WTC11 (cell line): ENCODE measurements at regions not wholly inside any gene's neighbourhood (a gene's known extent, or its start where the extent isn't known, plus 50 kb on each side); places are given as distances from the start of the nearest gene placed in this dataset.

Experiments used
- ATAC-seq: fragments of 200-7000 bp; cut with Tn5 transposase; 2 replicates; pipeline ENCODE4 v1.10.0; 2021; ENCODE audit warnings: mild to moderate bottlenecking, moderate library complexity
- CTCF ChIA-PET: fragments of 300-600 bp; sonication (Branson Sonifier 250); formaldehyde crosslinking; loops from one replicate; lab custom pipeline; 2021; ENCODE audit warnings: antibody characterized with exemption; lab: Charles Lee
- POLR2A ChIA-PET: fragments of 350-600 bp; sonication (Branson Sonifier 250); formaldehyde crosslinking; loops from one replicate; lab custom pipeline; 2021; ENCODE audit warnings: antibody characterized with exemption; lab: Charles Lee
- DNase-seq: peaks from one replicate; pipeline ENCODE4 v3.0.0; 2021; ENCODE audit warnings: low spot score
- H3K27ac Mint-ChIP-seq: 2 replicates; pipeline ENCODE4 v1.8.0; 2021; ENCODE audit warnings: mixed read lengths
- H3K27me3 Mint-ChIP-seq: 2 replicates; pipeline ENCODE4 v1.8.0; 2021; ENCODE audit warnings: low read depth, mild to moderate bottlenecking, moderate library complexity, mixed read lengths
- H3K36me3 Mint-ChIP-seq: 2 replicates; pipeline ENCODE4 v1.8.0; 2021; ENCODE audit warnings: mixed read lengths
- H3K4me1 Mint-ChIP-seq: 2 replicates; pipeline ENCODE4 v1.8.0; 2022; ENCODE audit warnings: mixed read lengths
- H3K4me3 Mint-ChIP-seq: 2 replicates; pipeline ENCODE4 v1.8.0; 2021; ENCODE audit warnings: mild to moderate bottlenecking, moderate library complexity, mixed read lengths
- H3K9me3 Mint-ChIP-seq: 2 replicates; pipeline ENCODE4 v1.8.0; 2021; ENCODE audit warnings: mixed read lengths
- CTCF ChIP-seq: fragments of 200-600 bp; IDR thresholded peaks from 2 replicates; pipeline ENCODE4 v1.8.0; 2022; ENCODE audit warnings: antibody characterized with exemption
- ELF4 ChIP-seq: sonication (generic); formaldehyde crosslinking; IDR thresholded peaks from 2 replicates; pipeline ENCODE4 v1.8.1; 2022; ENCODE audit warnings: low read depth, mild to moderate bottlenecking, moderate library complexity, missing genetic modification reagents
- HMGA2 ChIP-seq: fragments of 250-450 bp; sonication (Bioruptor Pico); IDR thresholded peaks from 2 replicates; pipeline ENCODE4 v1.4.0; 2021; ENCODE audit warnings: mild to moderate bottlenecking, moderate library complexity
- JUN ChIP-seq: sonication (generic); formaldehyde crosslinking; IDR thresholded peaks from 2 replicates; pipeline ENCODE4 v1.8.0; 2023; ENCODE audit warnings: mild to moderate bottlenecking, missing genetic modification reagents
- NFYB ChIP-seq: sonication (generic); formaldehyde crosslinking; conservative IDR thresholded peaks from 2 replicates; pipeline ENCODE4 v1.8.0; 2022; ENCODE audit warnings: low read depth, missing genetic modification reagents
- NR2C2 ChIP-seq: sonication (generic); formaldehyde crosslinking; IDR thresholded peaks from 2 replicates; pipeline ENCODE4 v1.8.0; 2022; ENCODE audit warnings: mild to moderate bottlenecking, missing genetic modification reagents
- SMAD3 ChIP-seq: sonication (generic); formaldehyde crosslinking; IDR thresholded peaks from 2 replicates; pipeline ENCODE4 v1.8.0; 2022; ENCODE audit warnings: missing genetic modification reagents, mild to moderate bottlenecking, borderline replicate concordance
- SMAD4 ChIP-seq: sonication (generic); formaldehyde crosslinking; IDR thresholded peaks from 2 replicates; pipeline ENCODE4 v1.8.0; 2022; ENCODE audit warnings: mild to moderate bottlenecking, missing genetic modification reagents
- SP1 ChIP-seq: sonication (generic); formaldehyde crosslinking; conservative IDR thresholded peaks from 2 replicates; pipeline ENCODE4 v1.8.1; 2022; ENCODE audit warnings: missing genetic modification reagents
- TEAD1 ChIP-seq: sonication (generic); formaldehyde crosslinking; IDR thresholded peaks from 2 replicates; pipeline ENCODE4 v1.8.0; 2022; ENCODE audit warnings: mild to moderate bottlenecking, missing genetic modification reagents
- USF1 ChIP-seq: sonication (generic); formaldehyde crosslinking; IDR thresholded peaks from 2 replicates; pipeline ENCODE4 v1.8.0; 2022; ENCODE audit warnings: mild to moderate bottlenecking, missing genetic modification reagents
- ZNF138 ChIP-seq: sonication (generic); formaldehyde crosslinking; conservative IDR thresholded peaks from 2 replicates; pipeline ENCODE4 v1.8.1; 2022; ENCODE audit warnings: mild to moderate bottlenecking, moderate library complexity, missing genetic modification reagents
- ZNF219 ChIP-seq: sonication (generic); formaldehyde crosslinking; IDR thresholded peaks from 2 replicates; pipeline ENCODE4 v1.8.0; 2023; ENCODE audit warnings: missing genetic modification reagents, mild to moderate bottlenecking, borderline replicate concordance
- ZNF232 ChIP-seq: sonication (generic); formaldehyde crosslinking; IDR thresholded peaks from 2 replicates; pipeline ENCODE4 v1.8.0; 2022; ENCODE audit warnings: mild to moderate bottlenecking, missing genetic modification reagents
- TF ChIP-seq, protein P1 (sequence below): sonication (generic); formaldehyde crosslinking; IDR thresholded peaks from 2 replicates; pipeline ENCODE4 v1.8.1; 2023; ENCODE audit warnings: mild to moderate bottlenecking, moderate library complexity, missing genetic modification reagents
- TF ChIP-seq, protein P2 (sequence below): sonication (generic); formaldehyde crosslinking; IDR thresholded peaks from 2 replicates; pipeline ENCODE4 v1.8.1; 2023; ENCODE audit warnings: mild to moderate bottlenecking, missing genetic modification reagents

GRCh38 chr10:25675204-25675603, 258.8 kb upstream of the MYO3A start:
- CTCF ChIA-PET, result no interaction called here
- Mint-ChIP-seq H3K27me3 (no peaks in the 10 kb centered on the region), H3K4me3 (no peak overlapping the region), H3K36me3 (peaks cover 13% of the 10 kb centered on the region), H3K4me1 (no peaks in the 10 kb centered on the region), H3K27ac (no peak overlapping the region), H3K9me3 (peaks cover 22% of the 10 kb centered on the region)
- no peak for DNase-seq
- no peak for TF ChIP-seq HMGA2 (CRISPR knock-in tag)
- no peak for TF ChIP-seq SMAD4 (CRISPR knock-in tag)
- TF ChIP-seq ZNF219 (CRISPR knock-in tag), result no peak
- TF ChIP-seq SP1 (CRISPR knock-in tag), result no peak
- TF ChIP-seq, protein P1, sequence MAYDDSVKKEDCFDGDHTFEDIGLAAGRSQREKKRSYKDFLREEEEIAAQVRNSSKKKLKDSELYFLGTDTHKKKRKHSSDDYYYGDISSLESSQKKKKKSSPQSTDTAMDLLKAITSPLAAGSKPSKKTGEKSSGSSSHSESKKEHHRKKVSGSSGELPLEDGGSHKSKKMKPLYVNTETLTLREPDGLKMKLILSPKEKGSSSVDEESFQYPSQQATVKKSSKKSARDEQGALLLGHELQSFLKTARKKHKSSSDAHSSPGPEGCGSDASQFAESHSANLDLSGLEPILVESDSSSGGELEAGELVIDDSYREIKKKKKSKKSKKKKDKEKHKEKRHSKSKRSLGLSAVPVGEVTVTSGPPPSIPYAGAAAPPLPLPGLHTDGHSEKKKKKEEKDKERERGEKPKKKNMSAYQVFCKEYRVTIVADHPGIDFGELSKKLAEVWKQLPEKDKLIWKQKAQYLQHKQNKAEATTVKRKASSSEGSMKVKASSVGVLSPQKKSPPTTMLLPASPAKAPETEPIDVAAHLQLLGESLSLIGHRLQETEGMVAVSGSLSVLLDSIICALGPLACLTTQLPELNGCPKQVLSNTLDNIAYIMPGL, result no peak
- TF ChIP-seq JUN, result no peak
- no peak for TF ChIP-seq CTCF
- no peak for TF ChIP-seq TEAD1 (CRISPR knock-in tag)
- POLR2A ChIA-PET, result no interaction called here
- no peak for ATAC-seq

DNA sequence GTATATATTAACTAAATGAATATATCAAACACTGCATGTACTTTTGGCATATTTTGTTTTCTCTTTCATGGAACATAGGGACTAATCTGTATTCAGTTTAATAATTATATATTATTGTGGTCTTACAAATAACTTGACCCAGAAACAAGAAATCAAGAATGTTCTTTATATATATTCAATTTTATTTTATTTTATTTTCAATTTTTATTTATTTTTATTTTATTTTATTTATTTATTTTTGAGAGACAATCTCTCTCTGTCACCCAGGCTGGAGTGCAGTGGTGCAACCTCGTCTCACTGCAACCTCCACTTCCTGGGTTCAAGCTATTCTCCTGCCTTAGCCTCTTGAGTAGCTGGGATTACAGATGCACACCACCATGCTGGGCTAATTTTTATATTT, 258.4 kb upstream of the MYO3A start:
- CTCF ChIA-PET, result no interaction called here
- no peaks in the 10 kb centered on the region for H3K27me3 Mint-ChIP-seq

DNA sequence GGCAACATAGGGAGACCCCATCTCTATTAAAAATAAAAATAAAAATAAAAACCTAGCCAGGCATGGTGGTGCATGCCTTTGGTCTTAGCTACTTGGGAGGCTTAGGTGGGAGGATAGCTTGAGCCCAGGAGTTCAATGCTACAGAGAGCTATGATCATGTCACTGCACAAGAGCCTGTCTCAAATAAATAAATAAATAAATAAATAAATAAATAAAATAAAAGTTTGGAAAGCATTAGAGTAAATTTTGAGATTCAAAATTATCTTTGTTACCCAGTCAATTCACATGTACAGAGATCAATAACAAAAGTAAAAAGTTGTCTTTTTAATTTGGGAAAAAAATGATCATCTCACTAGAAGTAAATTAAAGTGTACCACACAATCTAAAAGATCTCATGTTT, 255.8 kb upstream of the MYO3A start:
- TF ChIP-seq NR2C2 (CRISPR knock-in tag) (no peak), SMAD4 (CRISPR knock-in tag) (no peak), ZNF138 (CRISPR knock-in tag) (no peak), ZNF232 (CRISPR knock-in tag) (no peak), USF1 (CRISPR knock-in tag) (no peak), NFYB (no peak), HMGA2 (CRISPR knock-in tag) (no peak), SMAD3 (CRISPR knock-in tag) (no peak)
- TF ChIP-seq, protein P2, sequence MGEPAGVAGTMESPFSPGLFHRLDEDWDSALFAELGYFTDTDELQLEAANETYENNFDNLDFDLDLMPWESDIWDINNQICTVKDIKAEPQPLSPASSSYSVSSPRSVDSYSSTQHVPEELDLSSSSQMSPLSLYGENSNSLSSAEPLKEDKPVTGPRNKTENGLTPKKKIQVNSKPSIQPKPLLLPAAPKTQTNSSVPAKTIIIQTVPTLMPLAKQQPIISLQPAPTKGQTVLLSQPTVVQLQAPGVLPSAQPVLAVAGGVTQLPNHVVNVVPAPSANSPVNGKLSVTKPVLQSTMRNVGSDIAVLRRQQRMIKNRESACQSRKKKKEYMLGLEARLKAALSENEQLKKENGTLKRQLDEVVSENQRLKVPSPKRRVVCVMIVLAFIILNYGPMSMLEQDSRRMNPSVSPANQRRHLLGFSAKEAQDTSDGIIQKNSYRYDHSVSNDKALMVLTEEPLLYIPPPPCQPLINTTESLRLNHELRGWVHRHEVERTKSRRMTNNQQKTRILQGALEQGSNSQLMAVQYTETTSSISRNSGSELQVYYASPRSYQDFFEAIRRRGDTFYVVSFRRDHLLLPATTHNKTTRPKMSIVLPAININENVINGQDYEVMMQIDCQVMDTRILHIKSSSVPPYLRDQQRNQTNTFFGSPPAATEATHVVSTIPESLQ, result no peak
- Mint-ChIP-seq H3K27me3 (no peaks in the 10 kb centered on the region), H3K4me3 (no peak overlapping the region), H3K27ac (no peak overlapping the region), H3K36me3 (peaks cover 12% of the 10 kb centered on the region), H3K9me3 (peaks cover 13% of the 10 kb centered on the region), H3K4me1 (peaks cover 9% of the 10 kb centered on the region)
- DNase-seq, result no peak
- ChIA-PET POLR2A (no interaction called here), CTCF (no interaction called here)
- ATAC-seq, result no peak

More for the DNA sequence above, 258.4 kb upstream of the MYO3A start:
- ATAC-seq (no peak), DNase-seq (no peak)
- POLR2A ChIA-PET, result no interaction called here
- no peak overlapping the region for H3K27ac Mint-ChIP-seq
- peaks cover 13% of the 10 kb centered on the region for H3K36me3 Mint-ChIP-seq
- H3K4me3 Mint-ChIP-seq, result no peak overlapping the region
- TF ChIP-seq ELF4 (CRISPR knock-in tag) (no peak), HMGA2 (CRISPR knock-in tag) (peak; percentile 96)
- H3K9me3 Mint-ChIP-seq, result peaks cover 22% of the 10 kb centered on the region
- no peaks in the 10 kb centered on the region for H3K4me1 Mint-ChIP-seq
